A673 (cell line): ENCODE measurements at regions not wholly inside any gene's neighbourhood (a gene's known extent, or its start where the extent isn't known, plus 50 kb on each side); places are given as distances from the start of the nearest gene placed in this dataset.

Source experiments
- BruUV-seq: library from RNA; stranded (reverse); fragments of 400-500 nt; replicated peaks from 2 replicates; lab custom pipeline; 2021; lab: Mats Ljungman, UMichigan
- CTCF ChIA-PET: fragments of 300-600 bp; sonication (Branson Sonifier 250); formaldehyde crosslinking; loops from one replicate; lab custom pipeline; 2022; ENCODE audit warnings: antibody characterized with exemption; lab: Charles Lee
- POLR2A ChIA-PET: fragments of 300-600 bp; sonication (Branson Sonifier 250); formaldehyde crosslinking; loops from one replicate; lab custom pipeline; 2022; ENCODE audit warnings: antibody characterized with exemption; ENCODE audit not compliant: low non-redundant PET; lab: Charles Lee
- DNase-seq: peaks from one replicate; pipeline ENCODE4 v3.0.0-alpha.2; 2015; ENCODE audit warnings: low spot score
- H3K27ac ChIP-seq: fragments of 200-600 bp; sonication (generic); 2 replicates; pipeline ENCODE4 v1.5.1; 2016; ENCODE audit warnings: mixed run types, low read depth, mild to moderate bottlenecking, mixed read lengths, antibody characterized with exemption, low read length; ENCODE audit not compliant: poor library complexity, severe bottlenecking
- H3K27me3 ChIP-seq: fragments of 200-600 bp; sonication (generic); replicated peaks from 2 replicates; pipeline ENCODE4 v1.6.1; 2017; ENCODE audit warnings: mixed run types, low read depth, mild to moderate bottlenecking, mixed read lengths, antibody characterized with exemption, low read length; ENCODE audit not compliant: insufficient read depth, poor library complexity
- H3K36me3 ChIP-seq: fragments of 200-600 bp; sonication (generic); 2 replicates; pipeline ENCODE4 v1.6.1; 2016; ENCODE audit warnings: mixed run types, mild to moderate bottlenecking, mixed read lengths, antibody characterized with exemption, low read length; ENCODE audit not compliant: insufficient read depth, poor library complexity, severe bottlenecking
- H3K4me1 ChIP-seq: fragments of 200-600 bp; sonication (generic); 2 replicates; pipeline ENCODE4 v1.6.1; 2017; ENCODE audit warnings: mixed run types, mild to moderate bottlenecking, mixed read lengths, antibody characterized with exemption, low read length; ENCODE audit not compliant: insufficient read depth, poor library complexity, severe bottlenecking
- H3K4me3 ChIP-seq: fragments of 200-600 bp; sonication (generic); 2 replicates; pipeline ENCODE4 v1.5.1; 2016; ENCODE audit warnings: low read depth, mixed run types, mild to moderate bottlenecking, mixed read lengths, low read length; ENCODE audit not compliant: poor library complexity, severe bottlenecking
- H3K9me3 ChIP-seq: fragments of 200-600 bp; sonication (generic); 2 replicates; pipeline ENCODE4 v1.6.1; 2016; ENCODE audit warnings: mixed run types, low read depth, mild to moderate bottlenecking, mixed read lengths, antibody characterized with exemption, low read length; ENCODE audit not compliant: poor library complexity, severe bottlenecking
- CTCF ChIP-seq: fragments of 300-800, 200-600 bp; sonication (generic); conservative IDR thresholded peaks from 2 replicates; pipeline ENCODE4 v1.5.1; 2017; ENCODE audit warnings: low read depth, mild to moderate bottlenecking, antibody characterized with exemption, low read length, moderate library complexity, mixed read lengths
- EZH2 ChIP-seq: fragments of 200-600 bp; sonication (generic); IDR thresholded peaks from 2 replicates; pipeline ENCODE4 v1.6.1; 2017; ENCODE audit warnings: borderline replicate concordance, low read depth, mild to moderate bottlenecking, mixed read lengths, antibody characterized with exemption, low read length; ENCODE audit not compliant: poor library complexity, severe bottlenecking
- intact Hi-C: fragments of 100-400 bp; cut with micrococcal nuclease; formaldehyde crosslinking; loops from one replicate; pipeline ENCODE4 v1.10.0; 2022; ENCODE audit not compliant: unreplicated experiment

GRCh38 chr18:59813942-59814341 is 85.9 kb upstream of the PMAIP1 start:
- H3K4me3 ChIP-seq, result no peak overlapping the region
- no peak overlapping the region for H3K27ac ChIP-seq
- no peak for DNase-seq
- no peak for TF ChIP-seq CTCF
- no peak for TF ChIP-seq EZH2
- H3K27me3 ChIP-seq, result peaks cover 3% of the 10 kb centered on the region
- intact Hi-C loops, result loop anchor here (10.0 kb wide), 1 partner anchor 499 kb away; the partner anchor contains the start of gene CPLX4
- no peaks in the 10 kb centered on the region for H3K4me1 ChIP-seq
- CTCF ChIA-PET, result no interaction called here
- no TSS peak for BruUV-seq
- POLR2A ChIA-PET, result no interaction called here
- H3K9me3 ChIP-seq, result no peaks in the 10 kb centered on the region
- no peaks in the 10 kb centered on the region for H3K36me3 ChIP-seq

- CTCF ChIA-PET, result no interaction called here
- Histone ChIP-seq H3K4me3 (no peak overlapping the region), H3K36me3 (no peaks in the 10 kb centered on the region), H3K27ac (no peak overlapping the region), H3K9me3 (no peaks in the 10 kb centered on the region), H3K27me3 (peaks cover 3% of the 10 kb centered on the region), H3K4me1 (no peaks in the 10 kb centered on the region)
- intact Hi-C loops, result loop anchor here (10.0 kb wide), 1 partner anchor 496 kb away; the partner anchor contains the start of gene CPLX4
- POLR2A ChIA-PET, result no interaction called here
- BruUV-seq, result no TSS peak
- no peak for DNase-seq
- TF ChIP-seq CTCF, result no peak
- no peak for TF ChIP-seq EZH2
Observed at GRCh38 chr18:59810735-59811520, 88.9 kb upstream of the PMAIP1 start.

- no peak overlapping the region for H3K27ac ChIP-seq
- no peak overlapping the region for H3K4me3 ChIP-seq
- no peak for DNase-seq
- peaks cover 3% of the 10 kb centered on the region for H3K27me3 ChIP-seq
- no peaks in the 10 kb centered on the region for H3K4me1 ChIP-seq
- H3K9me3 ChIP-seq, result no peaks in the 10 kb centered on the region
- ChIA-PET CTCF (no interaction called here), POLR2A (no interaction called here)
- BruUV-seq, result no TSS peak
- intact Hi-C loops, result loop anchor here (10.0 kb wide), 1 partner anchor 495 kb away; the partner anchor contains the start of gene CPLX4
- no peaks in the 10 kb centered on the region for H3K36me3 ChIP-seq
- TF ChIP-seq CTCF (no peak), EZH2 (no peak)
Observed at GRCh38 chr18:59810183-59810582, 89.6 kb upstream of the PMAIP1 start.
